GM23338 (cell line): ENCODE measurements at regions not wholly inside any gene's neighbourhood (a gene's known extent, or its start where the extent isn't known, plus 50 kb on each side); places are given as distances from the start of the nearest gene placed in this dataset.

Experiments
- ATAC-seq: fragments of 200-7000 bp; cut with Tn5 transposase; 3 replicates; pipeline ENCODE4 v1.9.1; 2020
- DNase-seq: peaks from one replicate; pipeline ENCODE4 v3.0.0-alpha.2; 2015; ENCODE audit warnings: low spot score
- H2AFZ ChIP-seq: fragments of 200-600 bp; sonication (generic); 2 replicates; pipeline ENCODE4 v1.8.0; 2016; ENCODE audit warnings: antibody characterized with exemption, mild to moderate bottlenecking, moderate library complexity
- H3F3A ChIP-seq: fragments of 200-600 bp; sonication (generic); replicated peaks from 2 replicates; pipeline ENCODE4 v1.8.0; 2017; ENCODE audit warnings: antibody characterized with exemption, mixed run types, low read depth
- H3K27ac ChIP-seq: fragments of 200-600 bp; sonication (generic); 2 replicates; pipeline ENCODE4 v1.6.1; 2016; ENCODE audit warnings: low read depth
- H3K27me3 ChIP-seq: fragments of 200-600 bp; sonication (generic); 2 replicates; pipeline ENCODE4 v1.8.0; 2016; ENCODE audit warnings: mild to moderate bottlenecking, mixed run types, moderate library complexity; ENCODE audit not compliant: insufficient read depth
- H3K36me3 ChIP-seq: fragments of 200-600 bp; sonication (generic); 2 replicates; pipeline ENCODE4 v1.8.0; 2016; ENCODE audit warnings: mild to moderate bottlenecking; ENCODE audit not compliant: insufficient read depth
- H3K4me1 ChIP-seq: fragments of 200-600 bp; sonication (generic); 2 replicates; pipeline ENCODE4 v1.8.0; 2016; ENCODE audit warnings: mild to moderate bottlenecking, moderate library complexity; ENCODE audit not compliant: insufficient read depth
- H3K4me2 ChIP-seq: fragments of 200-600 bp; sonication (generic); 2 replicates; pipeline ENCODE4 v1.7.1; 2017; ENCODE audit warnings: mixed run types
- H3K4me3 ChIP-seq: fragments of 200-600 bp; sonication (generic); 2 replicates; pipeline ENCODE4 v1.6.1; 2016; ENCODE audit warnings: mixed run types
- H3K79me2 ChIP-seq: fragments of 200-600 bp; sonication (generic); replicated peaks from 2 replicates; pipeline ENCODE4 v1.8.0; 2017; ENCODE audit warnings: mild to moderate bottlenecking; ENCODE audit not compliant: insufficient read depth
- H3K9me2 ChIP-seq: fragments of 200-600 bp; sonication (generic); 2 replicates; pipeline ENCODE4 v1.8.0; 2017; ENCODE audit not compliant: insufficient read depth
- H4K20me1 ChIP-seq: fragments of 200-600 bp; sonication (generic); replicated peaks from 2 replicates; pipeline ENCODE4 v1.8.0; 2017; ENCODE audit warnings: mild to moderate bottlenecking; ENCODE audit not compliant: insufficient read depth
- H3K27ac Mint-ChIP-seq: 2 replicates; pipeline ENCODE4 v1.8.0; 2020; ENCODE audit warnings: inconsistent platforms, mild to moderate bottlenecking, moderate library complexity, mixed read lengths
- H3K27me3 Mint-ChIP-seq: 3 replicates; pipeline ENCODE4 v1.8.0; 2022; ENCODE audit warnings: low read depth, mild to moderate bottlenecking, moderate library complexity, mixed read lengths, inconsistent platforms; ENCODE audit not compliant: insufficient read depth, poor library complexity
- H3K36me3 Mint-ChIP-seq: 3 replicates; pipeline ENCODE4 v1.8.0; 2021; ENCODE audit warnings: low read depth, mild to moderate bottlenecking, inconsistent platforms, moderate library complexity, mixed read lengths
- H3K4me1 Mint-ChIP-seq: 3 replicates; pipeline ENCODE4 v1.8.0; 2020; ENCODE audit warnings: mild to moderate bottlenecking, inconsistent platforms, mixed read lengths
- H3K4me3 Mint-ChIP-seq: 3 replicates; pipeline ENCODE4 v1.8.0; 2021; ENCODE audit warnings: moderate library complexity, mild to moderate bottlenecking, inconsistent platforms, mixed read lengths
- H3K9me3 Mint-ChIP-seq: 3 replicates; pipeline ENCODE4 v1.8.0; 2020; ENCODE audit warnings: moderate library complexity, mild to moderate bottlenecking, inconsistent platforms, mixed read lengths
- CREB1 ChIP-seq: fragments of 250-450 bp; sonication (Bioruptor Pico); IDR thresholded peaks from 2 replicates; pipeline ENCODE4 v1.5.0; 2020; ENCODE audit warnings: low read depth, mild to moderate bottlenecking, moderate library complexity
- ETS1 ChIP-seq: IDR thresholded peaks from 2 replicates; pipeline ENCODE4 v1.6.1; 2016; ENCODE audit warnings: antibody characterized with exemption
- EZH2 ChIP-seq: fragments of 200-600 bp; sonication (generic); IDR thresholded peaks from one replicate; pipeline ENCODE4 v1.8.0; 2017; ENCODE audit warnings: antibody characterized with exemption, mild to moderate bottlenecking, low read depth; ENCODE audit not compliant: unreplicated experiment
- EZH2phosphoT487 ChIP-seq: fragments of 200-600 bp; sonication (generic); IDR thresholded peaks from one replicate; pipeline ENCODE4 v1.8.1; 2018; ENCODE audit warnings: antibody characterized with exemption; ENCODE audit not compliant: unreplicated experiment
- JUNB ChIP-seq: IDR thresholded peaks from one replicate; pipeline ENCODE4 v1.6.1; 2016; ENCODE audit warnings: antibody characterized with exemption; ENCODE audit not compliant: unreplicated experiment
- NANOG ChIP-seq: IDR thresholded peaks from 2 replicates; pipeline ENCODE4 v1.6.1; 2016; ENCODE audit warnings: antibody characterized with exemption, borderline replicate concordance
- POLR2AphosphoS5 ChIP-seq: IDR thresholded peaks from 2 replicates; pipeline ENCODE4 v1.6.1; 2016; ENCODE audit warnings: antibody characterized with exemption, low read depth
- STAT1 ChIP-seq: IDR thresholded peaks from one replicate; pipeline ENCODE4 v1.6.1; 2016; ENCODE audit warnings: antibody characterized with exemption; ENCODE audit not compliant: unreplicated experiment
- ZNF114 ChIP-seq: fragments of 250-450 bp; sonication (Bioruptor Pico); IDR thresholded peaks from 2 replicates; pipeline ENCODE4 v1.5.0; 2020; ENCODE audit warnings: mild to moderate bottlenecking, moderate library complexity
- ZNF331 ChIP-seq: fragments of 250-450 bp; sonication (Bioruptor Pico); IDR thresholded peaks from 2 replicates; pipeline ENCODE4 v1.5.0; 2020; ENCODE audit warnings: low read depth, mild to moderate bottlenecking, moderate library complexity
- TF ChIP-seq, protein P1 (sequence below): fragments of 250-450 bp; sonication (Bioruptor Pico); IDR thresholded peaks from 2 replicates; pipeline ENCODE4 v1.5.0; 2020; ENCODE audit warnings: mild to moderate bottlenecking, moderate library complexity
- TF ChIP-seq, protein P2 (sequence below), 2 experiments: fragments of 200-600 bp in 1 of 2; sonication (generic) in 1 of 2; conservative IDR thresholded peaks; 2 replicates each; pipeline versions ENCODE4 v1.5.1 to v1.6.1; 2016 to 2017; ENCODE audit warnings: antibody characterized with exemption in 2 of 2, low read depth in 2 of 2, mild to moderate bottlenecking in 2 of 2, moderate library complexity in 1 of 2
- TF ChIP-seq, protein P3 (sequence below): IDR thresholded peaks from one replicate; pipeline ENCODE4 v1.6.1; 2018; ENCODE audit warnings: antibody characterized with exemption; ENCODE audit not compliant: unreplicated experiment

- H3K79me2 ChIP-seq = no peaks in the 10 kb centered on the region
- no peak overlapping the region for H3K27ac Mint-ChIP-seq
- H3K27ac ChIP-seq = no peak overlapping the region
- DNase-seq = no peak
- H3K27me3 Mint-ChIP-seq = no peaks in the 10 kb centered on the region
- no peaks in the 10 kb centered on the region for H3K36me3 ChIP-seq
- H3K9me3 Mint-ChIP-seq = peaks cover 2% of the 10 kb centered on the region; the same call in 1 of the 3 replicates
- no peak overlapping the region for H3K4me3 Mint-ChIP-seq
- H3K4me1 Mint-ChIP-seq = no peaks in the 10 kb centered on the region
- no peaks in the 10 kb centered on the region for H3K36me3 Mint-ChIP-seq
- no peak for TF ChIP-seq CREB1 (CRISPR knock-in tag)
- no peak for TF ChIP-seq EZH2phosphoT487
- TF ChIP-seq STAT1 = no peak
- no peak for TF ChIP-seq ZNF331 (CRISPR knock-in tag)
- TF ChIP-seq, protein P1, sequence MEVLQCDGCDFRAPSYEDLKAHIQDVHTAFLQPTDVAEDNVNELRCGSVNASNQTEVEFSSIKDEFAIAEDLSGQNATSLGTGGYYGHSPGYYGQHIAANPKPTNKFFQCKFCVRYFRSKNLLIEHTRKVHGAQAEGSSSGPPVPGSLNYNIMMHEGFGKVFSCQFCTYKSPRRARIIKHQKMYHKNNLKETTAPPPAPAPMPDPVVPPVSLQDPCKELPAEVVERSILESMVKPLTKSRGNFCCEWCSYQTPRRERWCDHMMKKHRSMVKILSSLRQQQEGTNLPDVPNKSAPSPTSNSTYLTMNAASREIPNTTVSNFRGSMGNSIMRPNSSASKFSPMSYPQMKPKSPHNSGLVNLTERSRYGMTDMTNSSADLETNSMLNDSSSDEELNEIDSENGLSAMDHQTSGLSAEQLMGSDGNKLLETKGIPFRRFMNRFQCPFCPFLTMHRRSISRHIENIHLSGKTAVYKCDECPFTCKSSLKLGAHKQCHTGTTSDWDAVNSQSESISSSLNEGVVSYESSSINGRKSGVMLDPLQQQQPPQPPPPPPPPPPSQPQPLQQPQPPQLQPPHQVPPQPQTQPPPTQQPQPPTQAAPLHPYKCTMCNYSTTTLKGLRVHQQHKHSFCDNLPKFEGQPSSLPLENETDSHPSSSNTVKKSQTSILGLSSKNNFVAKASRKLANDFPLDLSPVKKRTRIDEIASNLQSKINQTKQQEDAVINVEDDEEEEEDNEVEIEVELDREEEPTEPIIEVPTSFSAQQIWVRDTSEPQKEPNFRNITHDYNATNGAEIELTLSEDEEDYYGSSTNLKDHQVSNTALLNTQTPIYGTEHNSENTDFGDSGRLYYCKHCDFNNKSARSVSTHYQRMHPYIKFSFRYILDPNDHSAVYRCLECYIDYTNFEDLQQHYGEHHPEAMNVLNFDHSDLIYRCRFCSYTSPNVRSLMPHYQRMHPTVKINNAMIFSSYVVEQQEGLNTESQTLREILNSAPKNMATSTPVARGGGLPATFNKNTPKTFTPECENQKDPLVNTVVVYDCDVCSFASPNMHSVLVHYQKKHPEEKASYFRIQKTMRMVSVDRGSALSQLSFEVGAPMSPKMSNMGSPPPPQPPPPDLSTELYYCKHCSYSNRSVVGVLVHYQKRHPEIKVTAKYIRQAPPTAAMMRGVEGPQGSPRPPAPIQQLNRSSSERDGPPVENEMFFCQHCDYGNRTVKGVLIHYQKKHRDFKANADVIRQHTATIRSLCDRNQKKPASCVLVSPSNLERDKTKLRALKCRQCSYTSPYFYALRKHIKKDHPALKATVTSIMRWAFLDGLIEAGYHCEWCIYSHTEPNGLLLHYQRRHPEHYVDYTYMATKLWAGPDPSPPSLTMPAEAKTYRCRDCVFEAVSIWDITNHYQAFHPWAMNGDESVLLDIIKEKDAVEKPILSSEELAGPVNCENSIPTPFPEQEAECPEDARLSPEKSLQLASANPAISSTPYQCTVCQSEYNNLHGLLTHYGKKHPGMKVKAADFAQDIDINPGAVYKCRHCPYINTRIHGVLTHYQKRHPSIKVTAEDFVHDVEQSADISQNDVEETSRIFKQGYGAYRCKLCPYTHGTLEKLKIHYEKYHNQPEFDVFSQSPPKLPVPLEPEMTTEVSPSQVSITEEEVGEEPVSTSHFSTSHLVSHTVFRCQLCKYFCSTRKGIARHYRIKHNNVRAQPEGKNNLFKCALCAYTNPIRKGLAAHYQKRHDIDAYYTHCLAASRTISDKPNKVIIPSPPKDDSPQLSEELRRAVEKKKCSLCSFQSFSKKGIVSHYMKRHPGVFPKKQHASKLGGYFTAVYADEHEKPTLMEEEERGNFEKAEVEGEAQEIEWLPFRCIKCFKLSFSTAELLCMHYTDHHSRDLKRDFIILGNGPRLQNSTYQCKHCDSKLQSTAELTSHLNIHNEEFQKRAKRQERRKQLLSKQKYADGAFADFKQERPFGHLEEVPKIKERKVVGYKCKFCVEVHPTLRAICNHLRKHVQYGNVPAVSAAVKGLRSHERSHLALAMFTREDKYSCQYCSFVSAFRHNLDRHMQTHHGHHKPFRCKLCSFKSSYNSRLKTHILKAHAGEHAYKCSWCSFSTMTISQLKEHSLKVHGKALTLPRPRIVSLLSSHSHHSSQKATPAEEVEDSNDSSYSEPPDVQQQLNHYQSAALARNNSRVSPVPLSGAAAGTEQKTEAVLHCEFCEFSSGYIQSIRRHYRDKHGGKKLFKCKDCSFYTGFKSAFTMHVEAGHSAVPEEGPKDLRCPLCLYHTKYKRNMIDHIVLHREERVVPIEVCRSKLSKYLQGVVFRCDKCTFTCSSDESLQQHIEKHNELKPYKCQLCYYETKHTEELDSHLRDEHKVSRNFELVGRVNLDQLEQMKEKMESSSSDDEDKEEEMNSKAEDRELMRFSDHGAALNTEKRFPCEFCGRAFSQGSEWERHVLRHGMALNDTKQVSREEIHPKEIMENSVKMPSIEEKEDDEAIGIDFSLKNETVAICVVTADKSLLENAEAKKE (CRISPR knock-in tag) = no peak
- TF ChIP-seq ETS1 = no peak
- no peak for TF ChIP-seq NANOG
- TF ChIP-seq, protein P2, sequence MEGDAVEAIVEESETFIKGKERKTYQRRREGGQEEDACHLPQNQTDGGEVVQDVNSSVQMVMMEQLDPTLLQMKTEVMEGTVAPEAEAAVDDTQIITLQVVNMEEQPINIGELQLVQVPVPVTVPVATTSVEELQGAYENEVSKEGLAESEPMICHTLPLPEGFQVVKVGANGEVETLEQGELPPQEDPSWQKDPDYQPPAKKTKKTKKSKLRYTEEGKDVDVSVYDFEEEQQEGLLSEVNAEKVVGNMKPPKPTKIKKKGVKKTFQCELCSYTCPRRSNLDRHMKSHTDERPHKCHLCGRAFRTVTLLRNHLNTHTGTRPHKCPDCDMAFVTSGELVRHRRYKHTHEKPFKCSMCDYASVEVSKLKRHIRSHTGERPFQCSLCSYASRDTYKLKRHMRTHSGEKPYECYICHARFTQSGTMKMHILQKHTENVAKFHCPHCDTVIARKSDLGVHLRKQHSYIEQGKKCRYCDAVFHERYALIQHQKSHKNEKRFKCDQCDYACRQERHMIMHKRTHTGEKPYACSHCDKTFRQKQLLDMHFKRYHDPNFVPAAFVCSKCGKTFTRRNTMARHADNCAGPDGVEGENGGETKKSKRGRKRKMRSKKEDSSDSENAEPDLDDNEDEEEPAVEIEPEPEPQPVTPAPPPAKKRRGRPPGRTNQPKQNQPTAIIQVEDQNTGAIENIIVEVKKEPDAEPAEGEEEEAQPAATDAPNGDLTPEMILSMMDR (conservative IDR thresholded peaks at IDR 0.05; ENCODE audit: low read depth in 2 of 2) = no peak
- no peak for TF ChIP-seq ZNF114 (CRISPR knock-in tag)
- no peak for TF ChIP-seq JUNB
- TF ChIP-seq, protein P3, sequence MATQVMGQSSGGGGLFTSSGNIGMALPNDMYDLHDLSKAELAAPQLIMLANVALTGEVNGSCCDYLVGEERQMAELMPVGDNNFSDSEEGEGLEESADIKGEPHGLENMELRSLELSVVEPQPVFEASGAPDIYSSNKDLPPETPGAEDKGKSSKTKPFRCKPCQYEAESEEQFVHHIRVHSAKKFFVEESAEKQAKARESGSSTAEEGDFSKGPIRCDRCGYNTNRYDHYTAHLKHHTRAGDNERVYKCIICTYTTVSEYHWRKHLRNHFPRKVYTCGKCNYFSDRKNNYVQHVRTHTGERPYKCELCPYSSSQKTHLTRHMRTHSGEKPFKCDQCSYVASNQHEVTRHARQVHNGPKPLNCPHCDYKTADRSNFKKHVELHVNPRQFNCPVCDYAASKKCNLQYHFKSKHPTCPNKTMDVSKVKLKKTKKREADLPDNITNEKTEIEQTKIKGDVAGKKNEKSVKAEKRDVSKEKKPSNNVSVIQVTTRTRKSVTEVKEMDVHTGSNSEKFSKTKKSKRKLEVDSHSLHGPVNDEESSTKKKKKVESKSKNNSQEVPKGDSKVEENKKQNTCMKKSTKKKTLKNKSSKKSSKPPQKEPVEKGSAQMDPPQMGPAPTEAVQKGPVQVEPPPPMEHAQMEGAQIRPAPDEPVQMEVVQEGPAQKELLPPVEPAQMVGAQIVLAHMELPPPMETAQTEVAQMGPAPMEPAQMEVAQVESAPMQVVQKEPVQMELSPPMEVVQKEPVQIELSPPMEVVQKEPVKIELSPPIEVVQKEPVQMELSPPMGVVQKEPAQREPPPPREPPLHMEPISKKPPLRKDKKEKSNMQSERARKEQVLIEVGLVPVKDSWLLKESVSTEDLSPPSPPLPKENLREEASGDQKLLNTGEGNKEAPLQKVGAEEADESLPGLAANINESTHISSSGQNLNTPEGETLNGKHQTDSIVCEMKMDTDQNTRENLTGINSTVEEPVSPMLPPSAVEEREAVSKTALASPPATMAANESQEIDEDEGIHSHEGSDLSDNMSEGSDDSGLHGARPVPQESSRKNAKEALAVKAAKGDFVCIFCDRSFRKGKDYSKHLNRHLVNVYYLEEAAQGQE = no peak
- TF ChIP-seq EZH2 = no peak
- no peak for TF ChIP-seq POLR2AphosphoS5
- ATAC-seq = no peak
- no peaks in the 10 kb centered on the region for H3K4me1 ChIP-seq
- H3K4me2 ChIP-seq = no peak overlapping the region
- no peaks in the 10 kb centered on the region for H4K20me1 ChIP-seq
- H3K4me3 ChIP-seq = no peak overlapping the region
- no peak overlapping the region for H2AFZ ChIP-seq
- no peaks in the 10 kb centered on the region for H3K9me2 ChIP-seq
- no peaks in the 10 kb centered on the region for H3F3A ChIP-seq
- H3K27me3 ChIP-seq = no peaks in the 10 kb centered on the region
These were observed 1233.8 kb upstream of the WWC1 start for GRCh38 chr5:167057665-167058064.
